OCI-LY3 (cell line): ENCODE measurements at regions not wholly inside any gene's neighbourhood (a gene's known extent, or its start where the extent isn't known, plus 50 kb on each side); places are given as distances from the start of the nearest gene placed in this dataset.

ENCODE experiments used
- EZH2phosphoT487 ChIP-seq: fragments of 200-600 bp; shearing (Covaris generic); IDR thresholded peaks from 2 replicates; pipeline ENCODE4 v1.6.1; 2018; ENCODE audit warnings: antibody characterized with exemption, mixed run types, low read depth
- TF ChIP-seq, protein P1 (sequence below): fragments of 200-600, 300-600 bp; sonication (generic); IDR thresholded peaks from 2 replicates; pipeline ENCODE4 v1.5.1; 2014; ENCODE audit warnings: antibody characterized with exemption, low read length, low read depth

DNA sequence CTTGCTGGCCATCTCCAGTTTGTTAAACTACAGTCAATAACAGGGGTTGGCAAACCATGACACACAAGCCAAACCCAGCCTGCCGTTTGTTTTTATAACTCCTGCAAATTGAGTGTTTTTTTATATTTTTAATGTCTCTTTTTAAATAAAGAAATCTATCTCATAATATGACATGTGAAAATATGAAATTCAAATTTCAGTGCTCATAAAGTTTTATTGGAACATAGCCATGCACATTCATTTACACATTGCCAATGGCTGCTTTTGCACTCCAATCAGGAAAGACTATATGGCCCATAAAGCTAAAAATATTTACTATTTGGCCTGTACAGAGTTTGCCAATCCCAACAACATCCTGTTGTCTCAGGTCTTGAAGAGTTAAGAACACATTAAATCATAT is 129.0 kb upstream of the SRSF6 start:
- TF ChIP-seq, protein P1, sequence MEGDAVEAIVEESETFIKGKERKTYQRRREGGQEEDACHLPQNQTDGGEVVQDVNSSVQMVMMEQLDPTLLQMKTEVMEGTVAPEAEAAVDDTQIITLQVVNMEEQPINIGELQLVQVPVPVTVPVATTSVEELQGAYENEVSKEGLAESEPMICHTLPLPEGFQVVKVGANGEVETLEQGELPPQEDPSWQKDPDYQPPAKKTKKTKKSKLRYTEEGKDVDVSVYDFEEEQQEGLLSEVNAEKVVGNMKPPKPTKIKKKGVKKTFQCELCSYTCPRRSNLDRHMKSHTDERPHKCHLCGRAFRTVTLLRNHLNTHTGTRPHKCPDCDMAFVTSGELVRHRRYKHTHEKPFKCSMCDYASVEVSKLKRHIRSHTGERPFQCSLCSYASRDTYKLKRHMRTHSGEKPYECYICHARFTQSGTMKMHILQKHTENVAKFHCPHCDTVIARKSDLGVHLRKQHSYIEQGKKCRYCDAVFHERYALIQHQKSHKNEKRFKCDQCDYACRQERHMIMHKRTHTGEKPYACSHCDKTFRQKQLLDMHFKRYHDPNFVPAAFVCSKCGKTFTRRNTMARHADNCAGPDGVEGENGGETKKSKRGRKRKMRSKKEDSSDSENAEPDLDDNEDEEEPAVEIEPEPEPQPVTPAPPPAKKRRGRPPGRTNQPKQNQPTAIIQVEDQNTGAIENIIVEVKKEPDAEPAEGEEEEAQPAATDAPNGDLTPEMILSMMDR, result no peak
- TF ChIP-seq EZH2phosphoT487, result no peak
